Choroid plexus epithelial cell (primary cell): ENCODE measurements at regions not wholly inside any gene's neighbourhood (a gene's known extent, or its start where the extent isn't known, plus 50 kb on each side); places are given as distances from the start of the nearest gene placed in this dataset.

Source experiments
- DNase-seq: peaks from one replicate; pipeline ENCODE4 v3.0.0-alpha.2; 2010; ENCODE audit warnings: low read depth
- H3K4me3 ChIP-seq: 2 replicates; pipeline ENCODE4 v1.5.1; 2011; ENCODE audit warnings: low read depth, mild to moderate bottlenecking, control low read depth, low read length, moderate library complexity
- TF ChIP-seq, protein P1 (sequence below): conservative IDR thresholded peaks from 2 replicates; pipeline ENCODE4 v1.5.1; 2011; ENCODE audit warnings: low read depth, mild to moderate bottlenecking, control low read depth, inconsistent platforms, low read length, moderate library complexity

DNA sequence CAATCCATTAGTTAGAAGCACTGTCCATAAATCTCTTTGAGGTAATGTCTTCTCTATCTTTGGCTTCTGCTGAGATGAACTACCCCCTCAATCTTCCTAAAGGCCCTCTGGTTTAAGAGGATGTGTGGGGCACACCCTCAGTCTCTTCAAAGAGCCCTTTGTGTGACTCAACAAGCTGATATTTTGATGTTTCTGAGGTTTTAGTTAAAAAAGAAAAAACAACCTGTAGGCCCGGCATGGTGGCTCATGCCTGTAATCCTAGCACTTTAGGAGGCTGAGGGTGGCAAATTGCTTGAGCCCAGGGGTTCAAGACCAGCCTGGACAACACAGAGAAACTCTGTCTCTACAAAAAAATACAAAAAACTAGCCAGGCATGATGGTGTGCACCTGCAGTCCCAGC is 593.5 kb downstream of the TMEM182 start:
- TF ChIP-seq, protein P1, sequence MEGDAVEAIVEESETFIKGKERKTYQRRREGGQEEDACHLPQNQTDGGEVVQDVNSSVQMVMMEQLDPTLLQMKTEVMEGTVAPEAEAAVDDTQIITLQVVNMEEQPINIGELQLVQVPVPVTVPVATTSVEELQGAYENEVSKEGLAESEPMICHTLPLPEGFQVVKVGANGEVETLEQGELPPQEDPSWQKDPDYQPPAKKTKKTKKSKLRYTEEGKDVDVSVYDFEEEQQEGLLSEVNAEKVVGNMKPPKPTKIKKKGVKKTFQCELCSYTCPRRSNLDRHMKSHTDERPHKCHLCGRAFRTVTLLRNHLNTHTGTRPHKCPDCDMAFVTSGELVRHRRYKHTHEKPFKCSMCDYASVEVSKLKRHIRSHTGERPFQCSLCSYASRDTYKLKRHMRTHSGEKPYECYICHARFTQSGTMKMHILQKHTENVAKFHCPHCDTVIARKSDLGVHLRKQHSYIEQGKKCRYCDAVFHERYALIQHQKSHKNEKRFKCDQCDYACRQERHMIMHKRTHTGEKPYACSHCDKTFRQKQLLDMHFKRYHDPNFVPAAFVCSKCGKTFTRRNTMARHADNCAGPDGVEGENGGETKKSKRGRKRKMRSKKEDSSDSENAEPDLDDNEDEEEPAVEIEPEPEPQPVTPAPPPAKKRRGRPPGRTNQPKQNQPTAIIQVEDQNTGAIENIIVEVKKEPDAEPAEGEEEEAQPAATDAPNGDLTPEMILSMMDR: no peak
- H3K4me3 ChIP-seq: no peak overlapping the region
- no peak for DNase-seq

DNA sequence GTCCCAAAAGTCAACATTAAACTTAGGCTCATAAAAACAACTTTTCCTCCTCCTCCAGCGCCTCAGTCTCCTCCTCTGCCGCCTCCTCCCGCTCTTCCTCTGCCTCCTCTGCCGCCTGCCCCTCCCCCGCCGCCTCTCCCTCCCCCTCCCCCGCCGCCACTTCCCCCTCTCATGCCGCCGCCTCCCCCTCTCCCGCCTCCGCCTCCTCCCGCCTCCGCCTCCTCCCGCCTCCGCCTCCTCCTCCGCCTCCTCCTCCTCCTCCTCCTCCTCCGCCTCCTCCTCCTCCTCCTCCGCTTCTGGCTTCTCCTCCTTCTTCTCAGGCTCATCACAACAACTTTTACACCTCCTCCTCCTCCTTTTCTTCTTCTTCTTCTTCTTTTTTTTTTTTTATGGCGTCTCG is 599.9 kb downstream of the TMEM182 start:
- no peak overlapping the region for H3K4me3 ChIP-seq
- DNase-seq: no peak
- TF ChIP-seq, protein P1: no peak

DNA sequence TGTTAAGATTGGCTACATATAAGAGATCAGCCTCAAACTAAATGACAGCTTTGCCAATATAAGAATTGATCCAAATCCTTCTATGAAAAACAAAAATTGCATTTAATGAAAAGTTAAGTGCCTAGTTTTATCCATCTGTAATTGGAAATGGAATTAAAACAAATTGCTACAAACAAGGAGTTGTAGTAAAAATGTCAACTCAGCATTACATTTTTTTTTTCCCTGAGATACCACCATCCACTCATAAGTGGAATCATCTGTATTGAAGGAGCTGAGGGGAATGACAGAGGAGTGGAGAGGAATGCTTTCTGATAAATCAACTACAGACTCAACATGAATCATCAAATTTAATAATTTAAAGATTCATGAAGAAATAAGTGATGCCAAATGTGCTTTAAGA is 601.8 kb downstream of the TMEM182 start:
- DNase-seq: no peak
- TF ChIP-seq, protein P1: no peak
- no peak overlapping the region for H3K4me3 ChIP-seq

DNA sequence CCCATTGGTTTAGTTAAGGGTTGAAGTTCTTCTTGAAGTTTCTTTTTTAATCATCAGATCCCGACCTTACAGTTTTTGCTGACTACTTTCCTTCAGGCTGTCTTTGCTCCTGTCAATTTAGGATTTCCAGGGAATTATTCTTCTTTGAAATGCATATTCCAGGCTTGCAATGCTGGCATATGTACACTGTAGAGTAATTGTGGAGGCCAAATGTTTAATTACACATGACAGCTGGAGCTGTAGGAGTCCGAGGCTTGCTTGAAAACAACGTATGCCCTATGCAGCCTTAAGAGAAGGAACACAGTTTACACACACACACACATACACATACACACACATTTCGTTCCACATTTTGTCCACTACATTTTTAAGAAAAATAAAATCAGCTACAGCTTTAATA is 602.3 kb downstream of the TMEM182 start:
- no peak overlapping the region for H3K4me3 ChIP-seq
- TF ChIP-seq, protein P1: no peak
- no peak for DNase-seq

DNA sequence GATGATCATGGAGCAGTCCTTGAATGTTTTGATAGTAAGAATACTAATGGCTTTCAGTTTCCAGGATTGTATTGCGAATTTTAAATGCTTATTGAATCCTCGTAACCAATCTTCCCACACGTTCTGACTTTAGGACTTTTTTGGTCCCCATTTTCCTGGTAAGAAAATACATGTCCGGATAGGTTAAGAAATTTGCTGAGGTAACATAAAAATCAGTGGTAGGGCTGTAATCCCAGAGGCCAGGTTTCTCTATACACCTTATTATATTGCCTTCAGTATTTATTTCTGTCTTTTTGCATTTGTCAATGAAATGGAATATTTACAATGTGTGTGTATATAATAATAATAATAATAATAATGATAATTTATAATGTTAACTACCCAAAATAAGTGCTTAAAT is 603.2 kb downstream of the TMEM182 start:
- DNase-seq: no peak
- no peak overlapping the region for H3K4me3 ChIP-seq
- TF ChIP-seq, protein P1: no peak

DNA sequence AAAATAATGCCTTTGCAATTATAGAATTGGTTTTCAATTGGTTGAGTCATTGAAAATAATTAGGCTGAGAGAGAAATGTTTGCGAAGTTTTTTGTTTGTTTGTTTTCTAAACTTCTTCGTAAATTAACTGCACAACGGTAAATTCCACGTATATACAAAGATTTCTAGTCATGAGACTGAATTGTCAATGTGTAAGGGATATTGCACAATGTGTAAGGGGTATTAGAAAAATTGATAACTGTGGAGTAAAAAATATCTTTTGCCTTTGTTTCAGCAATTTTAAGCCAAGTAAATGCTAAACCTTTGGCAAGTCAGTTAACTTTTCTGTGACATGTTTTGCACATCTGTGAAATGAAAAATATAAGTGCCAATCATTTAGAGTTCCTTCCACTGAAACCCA is 606.0 kb downstream of the TMEM182 start:
- DNase-seq: no peak
- TF ChIP-seq, protein P1: no peak
- H3K4me3 ChIP-seq: no peak overlapping the region

DNA sequence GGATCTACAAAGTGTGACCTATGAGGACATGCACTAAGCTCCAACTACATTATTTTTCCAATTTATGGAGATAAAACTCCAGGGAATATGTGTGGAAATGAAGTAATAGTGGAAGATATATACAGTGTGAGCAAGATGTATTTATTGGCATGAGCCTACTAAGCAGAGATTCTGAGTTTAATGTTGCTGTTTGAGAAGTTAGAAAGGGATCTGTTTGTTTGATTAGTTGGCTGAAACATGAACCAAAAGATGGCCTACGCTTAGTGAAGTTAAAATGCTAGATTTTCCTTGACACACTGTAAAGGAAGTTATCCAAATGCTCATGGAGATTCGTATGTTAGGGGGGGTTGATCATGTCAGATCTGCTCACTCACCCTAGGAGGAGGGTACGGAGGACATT is 621.7 kb downstream of the TMEM182 start:
- TF ChIP-seq, protein P1: no peak
- no peak overlapping the region for H3K4me3 ChIP-seq
- DNase-seq: no peak
